B cell (primary cell): ENCODE measurements at regions not wholly inside any gene's neighbourhood (a gene's known extent, or its start where the extent isn't known, plus 50 kb on each side); places are given as distances from the start of the nearest gene placed in this dataset.

Experiments
- ATAC-seq: fragments of 200-7000 bp; cut with Tn5 transposase; one replicate; pipeline ENCODE4 v1.10.0; 2021; ENCODE audit warnings: low read depth, mild to moderate bottlenecking, moderate number of reproducible peaks, moderate library complexity
- CTCF ChIA-PET: fragments of 350-600 bp; sonication (Branson Sonifier 250); formaldehyde crosslinking; loops from one replicate; lab custom pipeline; 2021; ENCODE audit warnings: antibody characterized with exemption, inconsistent platforms; lab: Charles Lee
- POLR2A ChIA-PET: fragments of 350-600 bp; sonication (Branson Sonifier 250); formaldehyde crosslinking; loops from one replicate; lab custom pipeline; 2021; ENCODE audit warnings: antibody characterized with exemption; lab: Charles Lee
- DNase-seq: peaks from one replicate; pipeline ENCODE4 v3.0.0; 2013
- H2AFZ ChIP-seq: 2 replicates; pipeline ENCODE4 v1.6.1; 2012; ENCODE audit warnings: mild to moderate bottlenecking, low read depth, low read length; ENCODE audit not compliant: insufficient read depth, poor library complexity, severe bottlenecking
- H3K27ac ChIP-seq, 2 donors: 1 replicate in 1 of 2; 2 replicates in 1 of 2; pipeline ENCODE4 v1.5.1; 2012 to 2013; ENCODE audit warnings: low read length in 2 of 2, mild to moderate bottlenecking in 2 of 2, moderate library complexity in 1 of 2
- H3K27me3 ChIP-seq, 4 experiments: fragments of 200-600 bp in 1 of 4; sonication (generic) in 1 of 4; replicated peaks in 1 of 4; 1 replicate in 2 of 4; 2 replicates in 2 of 4; pipeline versions ENCODE4 v1.6.1 to v1.7.0; 2013 to 2016; ENCODE audit warnings: low read length in 3 of 4, mild to moderate bottlenecking in 2 of 4, mixed read lengths in 1 of 4, moderate library complexity in 1 of 4; ENCODE audit not compliant: insufficient read depth in 4 of 4, control insufficient read depth in 3 of 4; ENCODE audit errors: control extremely low read depth in 1 of 4
- H3K36me3 ChIP-seq, 2 experiments: replicated peaks in 1 of 2; 1 replicate in 1 of 2; 2 replicates in 1 of 2; pipeline versions ENCODE4 v1.6.1 to v1.7.1; 2013; ENCODE audit warnings: low read length in 1 of 2; ENCODE audit not compliant: insufficient read depth in 2 of 2, control insufficient read depth in 1 of 2; ENCODE audit errors: control extremely low read depth in 1 of 2, extremely low read depth in 1 of 2
- H3K4me1 ChIP-seq, 2 donors: fragments of 200-600 bp in 1 of 2; sonication (generic) in 1 of 2; 1 replicate in 1 of 2; 2 replicates in 1 of 2; pipeline versions ENCODE4 v1.5.1 to v1.6.1; 2013 to 2017; ENCODE audit warnings: low read length in 2 of 2; ENCODE audit not compliant: control insufficient read depth in 2 of 2, insufficient read depth in 2 of 2
- H3K4me2 ChIP-seq: replicated peaks from 2 replicates; pipeline ENCODE3; 2012; ENCODE audit warnings: mild to moderate bottlenecking, low read depth, low read length; ENCODE audit not compliant: poor library complexity, severe bottlenecking
- H3K4me3 ChIP-seq, 5 experiments: fragments of 200-600 bp in 1 of 5; sonication (generic) in 1 of 5; 1 replicate in 3 of 5; 2 replicates in 2 of 5; pipeline versions ENCODE4 v1.5.1 to v1.7.0; 2011 to 2016; ENCODE audit warnings: low read length in 4 of 5, mild to moderate bottlenecking in 4 of 5, low read depth in 2 of 5, control low read depth in 1 of 5, moderate library complexity in 1 of 5; ENCODE audit not compliant: insufficient read depth in 1 of 5; ENCODE audit errors: control extremely low read depth in 1 of 5, extremely low read depth in 1 of 5
- H3K79me2 ChIP-seq: fragments of 200-600 bp; sonication (generic); one replicate; pipeline ENCODE4 v1.6.0; 2016; ENCODE audit warnings: low read length; ENCODE audit not compliant: control insufficient read depth, insufficient read depth
- H3K9ac ChIP-seq: fragments of 200-600 bp; sonication (generic); 2 replicates; pipeline ENCODE4 v1.6.1; 2017; ENCODE audit warnings: mild to moderate bottlenecking, low read length, moderate library complexity
- H3K9me3 ChIP-seq, 3 donors: one replicate each; pipeline versions ENCODE4 v1.6.1 to v1.7.1; 2013; ENCODE audit warnings: low read length in 2 of 3; ENCODE audit not compliant: control insufficient read depth in 2 of 3, insufficient read depth in 1 of 3; ENCODE audit errors: control extremely low read depth in 1 of 3
- H4K20me1 ChIP-seq: 2 replicates; pipeline ENCODE4 v1.6.0; 2012; ENCODE audit warnings: mild to moderate bottlenecking, low read length; ENCODE audit not compliant: insufficient read depth, control insufficient read depth, poor library complexity, severe bottlenecking
- H3K27ac Mint-ChIP-seq: one replicate; pipeline ENCODE4 v1.8.0; 2021; ENCODE audit warnings: mixed read lengths
- H3K27me3 Mint-ChIP-seq: one replicate; pipeline ENCODE4 v1.8.0; 2021; ENCODE audit warnings: mixed read lengths
- H3K4me1 Mint-ChIP-seq: one replicate; pipeline ENCODE4 v1.8.0; 2021; ENCODE audit warnings: mixed read lengths
- H3K4me3 Mint-ChIP-seq: one replicate; pipeline ENCODE4 v1.8.0; 2021; ENCODE audit warnings: mixed read lengths
- H3K9me3 Mint-ChIP-seq: one replicate; pipeline ENCODE4 v1.8.0; 2022; ENCODE audit warnings: mixed read lengths; ENCODE audit not compliant: insufficient read depth
- CTCF ChIP-seq: fragments of 200-600 bp; IDR thresholded peaks from one replicate; pipeline ENCODE4 v1.8.0; 2022; ENCODE audit warnings: antibody characterized with exemption, mild to moderate bottlenecking
- EZH2 ChIP-seq: IDR thresholded peaks from 2 replicates; pipeline ENCODE4 v1.6.1; 2012; ENCODE audit warnings: borderline replicate concordance, low read depth, mild to moderate bottlenecking, moderate library complexity, low read length; ENCODE audit not compliant: insufficient read depth, poor library complexity, severe bottlenecking
- WGBS: methylation state at CpG from one replicate; pipeline ENCODE4 v1.1.5; 2013; ENCODE audit warnings: missing lambda C conversion rate; ENCODE audit not compliant: insufficient coverage; 5-methylcytosine and 5-hydroxymethylcytosine counted together
- intact Hi-C: fragments of 100-400 bp; cut with micrococcal nuclease; formaldehyde crosslinking; loops from one replicate; pipeline ENCODE4 v1.10.0; 2022

- Histone ChIP-seq H3K9me3 (no peaks in the 10 kb centered on the region), H4K20me1 (no peaks in the 10 kb centered on the region), H3K27me3 (no peaks in the 10 kb centered on the region), H2AFZ (no peak overlapping the region), H3K4me1 (no peaks in the 10 kb centered on the region), H3K4me2 (no peak overlapping the region), H3K9ac (no peak overlapping the region), H3K79me2 (no peaks in the 10 kb centered on the region), H3K4me3 (no peak overlapping the region), H3K36me3 (no peaks in the 10 kb centered on the region), H3K27ac (no peak overlapping the region)
- WGBS, result 64% methylated on average over 2 of the region's 2 CpGs
- Mint-ChIP-seq H3K4me3 (no peak overlapping the region), H3K9me3 (no peaks in the 10 kb centered on the region), H3K27ac (no peak overlapping the region), H3K4me1 (no peaks in the 10 kb centered on the region), H3K27me3 (no peaks in the 10 kb centered on the region)
- DNase-seq (no peak), ATAC-seq (no peak)
- TF ChIP-seq EZH2, result no peak
- intact Hi-C loops, result no loop called here
- POLR2A ChIA-PET, result no interaction called here
- CTCF ChIA-PET, result no interaction called here
Observed at GRCh38 chr6:93136111-93136510, 283.2 kb downstream of the EPHA7 start.

- Mint-ChIP-seq H3K4me3 (no peak overlapping the region), H3K4me1 (no peaks in the 10 kb centered on the region), H3K9me3 (no peaks in the 10 kb centered on the region), H3K27ac (no peak overlapping the region), H3K27me3 (no peaks in the 10 kb centered on the region)
- H3K4me3 ChIP-seq, result no peak overlapping the region
- DNase-seq (no peak), ATAC-seq (no peak)
- no peaks in the 10 kb centered on the region for H3K4me1 ChIP-seq
- H3K9me3 ChIP-seq, result no peaks in the 10 kb centered on the region
- H2AFZ ChIP-seq, result no peak overlapping the region
- H3K4me2 ChIP-seq, result no peak overlapping the region
- ChIA-PET POLR2A (no interaction called here), CTCF (no interaction called here)
- H3K79me2 ChIP-seq, result no peaks in the 10 kb centered on the region
- H3K9ac ChIP-seq, result no peak overlapping the region
- H3K27ac ChIP-seq, result no peak overlapping the region
- WGBS, result no CpG with 5 or more reads among the region's 2 CpGs
- H3K36me3 ChIP-seq, result no peaks in the 10 kb centered on the region
- TF ChIP-seq EZH2, result no peak
- no peak for TF ChIP-seq CTCF
- no peaks in the 10 kb centered on the region for H4K20me1 ChIP-seq
- intact Hi-C loops, result no loop called here
- H3K27me3 ChIP-seq, result no peaks in the 10 kb centered on the region
Observed at GRCh38 chr6:93124006-93124632, 295.2 kb downstream of the EPHA7 start.
